Mesendoderm (in vitro differentiated cells): ENCODE measurements at regions not wholly inside any gene's neighbourhood (a gene's known extent, or its start where the extent isn't known, plus 50 kb on each side); places are given as distances from the start of the nearest gene placed in this dataset.

ENCODE experiments used
- DNase-seq: peaks from one replicate; pipeline ENCODE4 v3.0.0; 2013
- H2AK5ac ChIP-seq: 2 replicates; pipeline ENCODE4 v1.6.1; 2013; ENCODE audit warnings: low read length, inconsistent platforms
- H2BK120ac ChIP-seq: 2 replicates; pipeline ENCODE4 v1.6.1; 2013; ENCODE audit warnings: low read depth, mild to moderate bottlenecking, low read length, moderate library complexity, mixed read lengths
- H2BK15ac ChIP-seq: replicated peaks from 2 replicates; pipeline ENCODE4 v1.6.1; 2013; ENCODE audit warnings: low read depth, mild to moderate bottlenecking, moderate library complexity
- H2BK5ac ChIP-seq: 2 replicates; pipeline ENCODE4 v1.6.1; 2013; ENCODE audit warnings: low read length, inconsistent platforms
- H3K18ac ChIP-seq: 2 replicates; pipeline ENCODE4 v1.6.1; 2013; ENCODE audit warnings: mild to moderate bottlenecking, low read length, mixed read lengths
- H3K23ac ChIP-seq: one replicate; pipeline ENCODE4 v1.6.1; 2013; ENCODE audit warnings: low read length
- H3K27ac ChIP-seq: 2 replicates; pipeline ENCODE4 v1.5.1; 2013; ENCODE audit warnings: low read depth, mild to moderate bottlenecking, inconsistent platforms, low read length, moderate library complexity
- H3K27me3 ChIP-seq: 2 replicates; pipeline ENCODE4 v1.6.1; 2013; ENCODE audit warnings: low read length, control low read depth, mild to moderate bottlenecking, inconsistent platforms; ENCODE audit not compliant: insufficient read depth, poor library complexity
- H3K36me3 ChIP-seq: 2 replicates; pipeline ENCODE4 v1.6.1; 2013; ENCODE audit warnings: low read length, inconsistent platforms; ENCODE audit not compliant: control insufficient read depth, insufficient read depth
- H3K4ac ChIP-seq: one replicate; pipeline ENCODE4 v1.6.1; 2013; ENCODE audit warnings: low read depth, mild to moderate bottlenecking, low read length, moderate library complexity
- H3K4me1 ChIP-seq: 2 replicates; pipeline ENCODE4 v1.6.1; 2013; ENCODE audit warnings: low read depth, low read length, inconsistent platforms; ENCODE audit not compliant: control insufficient read depth
- H3K4me2 ChIP-seq: 2 replicates; pipeline ENCODE4 v1.6.1; 2013; ENCODE audit warnings: low read length
- H3K4me3 ChIP-seq: 2 replicates; pipeline ENCODE4 v1.5.1; 2013; ENCODE audit warnings: mild to moderate bottlenecking, low read length
- H3K56ac ChIP-seq: one replicate; pipeline ENCODE4 v1.6.1; 2013; ENCODE audit warnings: low read length
- H3K79me1 ChIP-seq: 2 replicates; pipeline ENCODE4 v1.6.1; 2013; ENCODE audit warnings: low read length, inconsistent platforms
- H3K79me2 ChIP-seq: 2 replicates; pipeline ENCODE4 v1.6.1; 2013; ENCODE audit warnings: mild to moderate bottlenecking, low read length; ENCODE audit not compliant: control insufficient read depth, insufficient read depth
- H3K9ac ChIP-seq: 2 replicates; pipeline ENCODE4 v1.6.1; 2013; ENCODE audit warnings: low read length, inconsistent platforms
- H4K5ac ChIP-seq: one replicate; pipeline ENCODE4 v1.6.1; 2013; ENCODE audit warnings: low read length
- H4K8ac ChIP-seq: one replicate; pipeline ENCODE4 v1.6.1; 2013; ENCODE audit warnings: low read depth, mild to moderate bottlenecking, control low read depth, low read length, moderate library complexity
- WGBS: extraction: QIAGEN DNeasy Blood & Tissue Kit; methylation state at CpG from one replicate; pipeline ENCODE4 v1.1.7; 2013; ENCODE audit warnings: low lambda C conversion rate, missing lambda C conversion rate; ENCODE audit not compliant: insufficient coverage; ENCODE audit errors: extremely low coverage; 5-methylcytosine and 5-hydroxymethylcytosine counted together

DNA sequence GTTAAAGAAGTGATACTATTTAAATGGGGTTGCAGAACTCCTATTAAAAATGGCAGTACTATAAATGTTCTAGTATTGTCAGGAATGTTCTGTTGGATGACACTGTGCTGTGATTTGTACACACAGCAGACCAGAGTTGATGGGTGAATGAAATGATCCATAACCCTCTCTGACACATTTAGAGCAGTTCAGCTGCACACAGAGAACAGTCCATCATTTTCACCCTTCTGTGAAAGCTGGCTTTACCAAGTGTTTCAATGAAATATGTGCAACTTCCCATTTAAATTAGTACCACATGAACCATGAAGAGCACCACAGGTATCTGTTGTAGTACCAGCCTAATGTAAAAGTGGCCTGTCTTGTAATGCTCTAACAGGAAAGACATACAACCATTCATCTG lies 981.4 kb downstream of the TMEM182 start:
- no peaks in the 10 kb centered on the region for H3K36me3 ChIP-seq
- no peak overlapping the region for H4K8ac ChIP-seq
- no peak overlapping the region for H2BK15ac ChIP-seq
- no peak overlapping the region for H3K4ac ChIP-seq
- no peak overlapping the region for H3K9ac ChIP-seq
- H3K79me2 ChIP-seq: no peaks in the 10 kb centered on the region
- no peak overlapping the region for H2BK120ac ChIP-seq
- no peak overlapping the region for H2BK5ac ChIP-seq
- H3K4me1 ChIP-seq: no peaks in the 10 kb centered on the region
- no peak for DNase-seq
- H3K27me3 ChIP-seq: no peaks in the 10 kb centered on the region
- H3K18ac ChIP-seq: no peak overlapping the region
- no peak overlapping the region for H2AK5ac ChIP-seq
- no peak overlapping the region for H3K4me2 ChIP-seq
- H3K56ac ChIP-seq: no peak overlapping the region
- H3K4me3 ChIP-seq: no peak overlapping the region
- H3K79me1 ChIP-seq: no peaks in the 10 kb centered on the region
- no peak overlapping the region for H4K5ac ChIP-seq
- no peak overlapping the region for H3K27ac ChIP-seq
- no peak overlapping the region for H3K23ac ChIP-seq

- no peak overlapping the region for H3K27ac ChIP-seq
- H3K79me2 ChIP-seq: no peaks in the 10 kb centered on the region
- H3K4me3 ChIP-seq: no peak overlapping the region
- H2BK120ac ChIP-seq: no peak overlapping the region
- no peaks in the 10 kb centered on the region for H3K36me3 ChIP-seq
- H2BK15ac ChIP-seq: no peak overlapping the region
- WGBS: no CpG with 5 or more reads among the region's 2 CpGs
- H3K4ac ChIP-seq: no peak overlapping the region
- H3K4me2 ChIP-seq: no peak overlapping the region
- no peak overlapping the region for H4K5ac ChIP-seq
- no peak for DNase-seq
- no peaks in the 10 kb centered on the region for H3K79me1 ChIP-seq
- H3K23ac ChIP-seq: no peak overlapping the region
- no peak overlapping the region for H3K56ac ChIP-seq
- H2BK5ac ChIP-seq: no peak overlapping the region
- H3K9ac ChIP-seq: no peak overlapping the region
- H3K27me3 ChIP-seq: no peaks in the 10 kb centered on the region
- no peak overlapping the region for H4K8ac ChIP-seq
- H3K18ac ChIP-seq: no peak overlapping the region
- no peaks in the 10 kb centered on the region for H3K4me1 ChIP-seq
- H2AK5ac ChIP-seq: no peak overlapping the region
Observed at GRCh38 chr2:103754530-103754929, 992.7 kb downstream of the TMEM182 start.

GRCh38 chr2:103773884-103774283 lies 1012.1 kb downstream of the TMEM182 start:
- no peak overlapping the region for H3K4me3 ChIP-seq
- H2BK5ac ChIP-seq: no peak overlapping the region
- H4K8ac ChIP-seq: no peak overlapping the region
- no CpG with 5 or more reads among the region's 4 CpGs for WGBS
- H3K4me1 ChIP-seq: no peaks in the 10 kb centered on the region
- H3K18ac ChIP-seq: no peak overlapping the region
- H3K79me2 ChIP-seq: no peaks in the 10 kb centered on the region
- no peak overlapping the region for H2BK120ac ChIP-seq
- H3K4me2 ChIP-seq: no peak overlapping the region
- no peak overlapping the region for H3K4ac ChIP-seq
- no peak overlapping the region for H3K9ac ChIP-seq
- no peaks in the 10 kb centered on the region for H3K79me1 ChIP-seq
- no peak overlapping the region for H3K27ac ChIP-seq
- no peak overlapping the region for H3K23ac ChIP-seq
- no peaks in the 10 kb centered on the region for H3K36me3 ChIP-seq
- no peak overlapping the region for H4K5ac ChIP-seq
- H2BK15ac ChIP-seq: no peak overlapping the region
- peak; percentile 59 for DNase-seq
- H2AK5ac ChIP-seq: no peak overlapping the region
- no peak overlapping the region for H3K56ac ChIP-seq
- H3K27me3 ChIP-seq: no peaks in the 10 kb centered on the region

- H2BK5ac ChIP-seq: no peak overlapping the region
- H3K56ac ChIP-seq: no peak overlapping the region
- no peak overlapping the region for H3K4ac ChIP-seq
- no peak overlapping the region for H3K4me3 ChIP-seq
- no peak overlapping the region for H3K4me2 ChIP-seq
- no peaks in the 10 kb centered on the region for H3K36me3 ChIP-seq
- H3K79me1 ChIP-seq: no peaks in the 10 kb centered on the region
- no peaks in the 10 kb centered on the region for H3K79me2 ChIP-seq
- no peak overlapping the region for H3K9ac ChIP-seq
- H3K27ac ChIP-seq: no peak overlapping the region
- H2BK120ac ChIP-seq: peak overlapping the region; percentile 61
- H2AK5ac ChIP-seq: no peak overlapping the region
- H3K23ac ChIP-seq: no peak overlapping the region
- no peaks in the 10 kb centered on the region for H3K27me3 ChIP-seq
- no peak overlapping the region for H4K8ac ChIP-seq
- WGBS: no CpG with 5 or more reads among the region's 4 CpGs
- no peak for DNase-seq
- no peak overlapping the region for H4K5ac ChIP-seq
- H2BK15ac ChIP-seq: peak overlapping the region; percentile 57
- H3K18ac ChIP-seq: peak overlapping the region; percentile 41
- peaks cover 11% of the 10 kb centered on the region for H3K4me1 ChIP-seq
Observed at GRCh38 chr2:103780088-103780702, 1018.4 kb downstream of the TMEM182 start.

GRCh38 chr2:103781313-103781712 lies 1019.5 kb downstream of the TMEM182 start:
- Histone ChIP-seq H3K18ac (no peak overlapping the region), H4K8ac (no peak overlapping the region), H3K36me3 (no peaks in the 10 kb centered on the region), H3K4me1 (peaks cover 11% of the 10 kb centered on the region), H3K23ac (no peak overlapping the region), H3K27ac (peak overlapping the region; percentile 39), H3K79me2 (no peaks in the 10 kb centered on the region), H2BK120ac (no peak overlapping the region), H2BK5ac (peak overlapping the region; percentile 58), H3K9ac (no peak overlapping the region), H3K4me3 (no peak overlapping the region), H3K56ac (no peak overlapping the region), H4K5ac (no peak overlapping the region), H3K27me3 (no peaks in the 10 kb centered on the region), H3K4me2 (no peak overlapping the region), H2BK15ac (no peak overlapping the region), H3K79me1 (no peaks in the 10 kb centered on the region), H3K4ac (no peak overlapping the region), H2AK5ac (no peak overlapping the region)
- WGBS: no CpG with 5 or more reads among the region's 2 CpGs
- DNase-seq: peak; percentile 94

DNA sequence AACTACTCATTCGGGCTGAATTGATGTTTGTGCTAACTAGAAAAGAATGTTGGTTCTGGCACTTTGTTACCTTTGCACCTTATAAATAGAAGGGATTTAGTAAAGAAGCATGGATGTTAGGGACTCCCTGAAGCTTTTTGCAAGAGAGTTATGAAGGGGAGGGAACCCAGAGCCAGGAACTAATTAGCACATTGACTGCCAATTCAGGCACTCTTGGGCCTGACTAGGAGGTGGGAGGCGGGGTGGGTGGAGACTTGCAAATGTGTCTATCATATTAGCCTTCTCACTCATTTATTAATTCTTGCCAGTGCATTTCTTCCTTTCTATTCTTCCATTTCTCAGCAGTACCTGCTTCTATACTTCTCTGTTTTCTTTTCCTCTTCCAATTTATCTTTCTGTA lies 1022.4 kb downstream of the TMEM182 start:
- Histone ChIP-seq H4K8ac (no peak overlapping the region), H3K27me3 (no peaks in the 10 kb centered on the region), H3K4me3 (no peak overlapping the region), H2BK5ac (no peak overlapping the region), H3K4me1 (peaks cover 15% of the 10 kb centered on the region), H3K36me3 (no peaks in the 10 kb centered on the region), H3K9ac (no peak overlapping the region), H3K27ac (peak overlapping the region; percentile 38), H3K56ac (no peak overlapping the region), H3K79me2 (no peaks in the 10 kb centered on the region), H3K23ac (no peak overlapping the region), H4K5ac (no peak overlapping the region), H2BK15ac (no peak overlapping the region), H3K79me1 (no peaks in the 10 kb centered on the region), H3K4me2 (no peak overlapping the region), H3K4ac (no peak overlapping the region), H3K18ac (no peak overlapping the region), H2AK5ac (no peak overlapping the region), H2BK120ac (no peak overlapping the region)
- WGBS: no CpG with 5 or more reads among the region's 2 CpGs
- DNase-seq: peak; percentile 74
